ENCODE measurements at regions not wholly inside any gene's neighbourhood (a gene's known extent, or its start where the extent isn't known, plus 50 kb on each side); places are given as distances from the start of the nearest gene placed in this dataset.

- TF ChIP-seq, protein P1, sequence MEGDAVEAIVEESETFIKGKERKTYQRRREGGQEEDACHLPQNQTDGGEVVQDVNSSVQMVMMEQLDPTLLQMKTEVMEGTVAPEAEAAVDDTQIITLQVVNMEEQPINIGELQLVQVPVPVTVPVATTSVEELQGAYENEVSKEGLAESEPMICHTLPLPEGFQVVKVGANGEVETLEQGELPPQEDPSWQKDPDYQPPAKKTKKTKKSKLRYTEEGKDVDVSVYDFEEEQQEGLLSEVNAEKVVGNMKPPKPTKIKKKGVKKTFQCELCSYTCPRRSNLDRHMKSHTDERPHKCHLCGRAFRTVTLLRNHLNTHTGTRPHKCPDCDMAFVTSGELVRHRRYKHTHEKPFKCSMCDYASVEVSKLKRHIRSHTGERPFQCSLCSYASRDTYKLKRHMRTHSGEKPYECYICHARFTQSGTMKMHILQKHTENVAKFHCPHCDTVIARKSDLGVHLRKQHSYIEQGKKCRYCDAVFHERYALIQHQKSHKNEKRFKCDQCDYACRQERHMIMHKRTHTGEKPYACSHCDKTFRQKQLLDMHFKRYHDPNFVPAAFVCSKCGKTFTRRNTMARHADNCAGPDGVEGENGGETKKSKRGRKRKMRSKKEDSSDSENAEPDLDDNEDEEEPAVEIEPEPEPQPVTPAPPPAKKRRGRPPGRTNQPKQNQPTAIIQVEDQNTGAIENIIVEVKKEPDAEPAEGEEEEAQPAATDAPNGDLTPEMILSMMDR (IDR thresholded peaks at IDR 0.05) = no peak
- no peak for TF ChIP-seq POLR2A (IDR thresholded peaks at IDR 0.05)
These were observed 86.5 kb upstream of the KAZN start for GRCh38 chr1:14511796-14512585.

Measured in lower leg skin (tissue), 3 donors.